ENCODE measurements at regions not wholly inside any gene's neighbourhood (a gene's known extent, or its start where the extent isn't known, plus 50 kb on each side); places are given as distances from the start of the nearest gene placed in this dataset.

- TF ChIP-seq CTCF (IDR thresholded peaks at IDR 0.05; ENCODE audit: extremely low read depth in 1 of 2, insufficient read depth in 1 of 2, low read depth in 1 of 2, low read length in 2 of 2), result no peak
- TF ChIP-seq GATA2 (IDR thresholded peaks at IDR 0.05; ENCODE audit: insufficient read depth, insufficient read length, low read depth, low read length), result no peak
- TF ChIP-seq POLR2A (IDR thresholded peaks at IDR 0.05; ENCODE audit: low read depth, low read length), result no peak
- no peak for TF ChIP-seq POLR2AphosphoS5 (IDR thresholded peaks at IDR 0.05; ENCODE audit: insufficient read depth, low read depth, low read length)
- TF ChIP-seq MYC (IDR thresholded peaks at IDR 0.05; ENCODE audit: low read depth, low read length), result no peak
- TF ChIP-seq EZH2 (IDR thresholded peaks at IDR 0.05; ENCODE audit: borderline replicate concordance, low read depth, low read length, severe bottlenecking), result no peak
- TF ChIP-seq JUN (IDR thresholded peaks at IDR 0.05; ENCODE audit: borderline replicate concordance, insufficient read depth, insufficient read length, low read depth), result no peak
- no peak for TF ChIP-seq MAX (IDR thresholded peaks at IDR 0.05; ENCODE audit: insufficient read depth, insufficient read length)
- TF ChIP-seq FOS (IDR thresholded peaks at IDR 0.05; ENCODE audit: borderline replicate concordance, insufficient read depth, low read length), result no peak
Observed at GRCh38 chr12:42828836-42829235, 239.3 kb upstream of the PRICKLE1 start.

Measured in endothelial cell of umbilical vein (primary cell).